NB4 (cell line): ENCODE measurements at regions not wholly inside any gene's neighbourhood (a gene's known extent, or its start where the extent isn't known, plus 50 kb on each side); places are given as distances from the start of the nearest gene placed in this dataset.

Source experiments
- DNase-seq: peaks from one replicate; pipeline ENCODE4 v3.0.0; 2010; ENCODE audit warnings: low read depth
- H3K4me3 ChIP-seq: one replicate; pipeline ENCODE4 v1.5.1; 2011; ENCODE audit warnings: mild to moderate bottlenecking, low read depth, low read length, moderate library complexity
- CTCF ChIP-seq: IDR thresholded peaks from one replicate; pipeline ENCODE4 v1.5.1; 2012; ENCODE audit warnings: low read depth, low read length
- MYC ChIP-seq: IDR thresholded peaks from 2 replicates; pipeline ENCODE4 v1.6.1; 2011; ENCODE audit warnings: low read depth, low read length
- POLR2A ChIP-seq: IDR thresholded peaks from 2 replicates; pipeline ENCODE4 v1.6.1; 2011; ENCODE audit warnings: mild to moderate bottlenecking; ENCODE audit not compliant: insufficient read length; ENCODE audit errors: extremely low read depth
- TF ChIP-seq, protein P1 (sequence below): IDR thresholded peaks from 2 replicates; pipeline ENCODE4 v1.6.1; 2011; ENCODE audit warnings: low read depth, low read length

- TF ChIP-seq, protein P1, sequence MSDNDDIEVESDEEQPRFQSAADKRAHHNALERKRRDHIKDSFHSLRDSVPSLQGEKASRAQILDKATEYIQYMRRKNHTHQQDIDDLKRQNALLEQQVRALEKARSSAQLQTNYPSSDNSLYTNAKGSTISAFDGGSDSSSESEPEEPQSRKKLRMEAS = no peak
- TF ChIP-seq POLR2A = no peak
- TF ChIP-seq MYC = no peak
- no peak for TF ChIP-seq CTCF
- no peak for DNase-seq
Observed at GRCh38 chr9:78443946-78444345, 147.0 kb downstream of the PSAT1 start.

GRCh38 chr9:78448960-78449673 is 152.2 kb downstream of the PSAT1 start:
- no peak overlapping the region for H3K4me3 ChIP-seq
- no peak for DNase-seq
- TF ChIP-seq MYC (no peak), POLR2A (no peak), CTCF (no peak)
- TF ChIP-seq, protein P1 = no peak

More at GRCh38 chr9:78443946-78444345, 147.0 kb downstream of the PSAT1 start:
- H3K4me3 ChIP-seq = no peak overlapping the region

DNA sequence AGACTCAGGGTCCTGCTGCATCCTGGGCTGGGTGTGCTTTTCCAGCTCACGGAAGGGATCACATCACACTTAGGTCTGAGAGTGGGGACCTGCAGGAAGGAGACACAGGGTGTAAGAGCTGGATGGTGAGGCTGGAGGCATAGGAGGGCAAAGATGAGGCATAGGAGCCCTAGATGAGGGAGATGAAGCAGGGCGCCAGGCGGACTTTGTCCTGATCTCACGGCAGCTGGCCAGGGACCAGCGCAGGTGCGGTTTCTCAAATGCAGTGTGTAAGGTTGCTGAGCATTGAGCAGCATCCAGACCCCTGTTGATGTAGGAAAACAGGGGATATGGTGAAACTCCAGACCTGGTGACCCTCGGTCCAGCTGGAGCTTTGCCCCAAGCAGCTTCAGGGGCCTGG is 156.5 kb downstream of the PSAT1 start:
- TF ChIP-seq, protein P1 = no peak
- TF ChIP-seq CTCF (no peak), MYC (no peak), POLR2A (no peak)
- no peak for DNase-seq
- no peak overlapping the region for H3K4me3 ChIP-seq

DNA sequence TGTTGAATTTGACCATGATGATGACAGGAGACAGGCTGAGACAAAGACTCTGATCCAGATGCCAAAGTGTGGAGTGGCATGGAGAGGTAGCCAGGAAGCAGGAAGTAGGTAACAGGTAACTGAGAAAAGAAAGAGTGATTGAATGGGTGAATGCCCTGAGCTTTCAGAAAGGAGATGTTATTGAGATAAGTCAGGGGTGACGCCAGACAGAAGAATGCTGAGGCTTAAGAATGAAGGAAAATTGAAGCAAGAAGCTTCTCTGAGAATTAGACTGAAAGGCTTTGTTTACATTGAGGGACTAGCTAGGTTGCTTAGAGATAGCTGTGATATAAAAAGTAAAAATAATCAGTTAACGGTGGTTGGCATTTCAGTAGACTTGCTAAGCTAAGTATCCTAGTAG is 165.7 kb downstream of the PSAT1 start:
- no peak for DNase-seq
- TF ChIP-seq MYC = no peak
- no peak for TF ChIP-seq CTCF
- TF ChIP-seq, protein P1 = no peak
- TF ChIP-seq POLR2A = no peak
- no peak overlapping the region for H3K4me3 ChIP-seq

- H3K4me3 ChIP-seq = no peak overlapping the region
- TF ChIP-seq, protein P1 = no peak
- TF ChIP-seq POLR2A (no peak), MYC (no peak), CTCF (no peak)
- no peak for DNase-seq
Observed at GRCh38 chr9:78463750-78464149, 166.8 kb downstream of the PSAT1 start.
